ENCODE measurements at regions not wholly inside any gene's neighbourhood (a gene's known extent, or its start where the extent isn't known, plus 50 kb on each side); places are given as distances from the start of the nearest gene placed in this dataset.

GRCh38 chr13:63651394-63651793, 2235.7 kb upstream of the PCDH20 start:
- no peak for TF ChIP-seq CTCF (IDR thresholded peaks at IDR 0.05)
- no peak overlapping the region for H3K27ac Mint-ChIP-seq (ENCODE audit: unreplicated experiment)
- H3K27me3 Mint-ChIP-seq (ENCODE audit: unreplicated experiment), result no peaks in the 10 kb centered on the region
- no peaks in the 10 kb centered on the region for H3K36me3 Mint-ChIP-seq (ENCODE audit: unreplicated experiment)
- H3K4me1 Mint-ChIP-seq (ENCODE audit: unreplicated experiment), result no peaks in the 10 kb centered on the region
- DNase-seq (ENCODE audit: extremely low spot score, unreplicated experiment), result no peak
- H3K9me3 Mint-ChIP-seq (ENCODE audit: unreplicated experiment), result peaks cover 4% of the 10 kb centered on the region
- H3K4me3 Mint-ChIP-seq (ENCODE audit: unreplicated experiment), result no peak overlapping the region

GRCh38 chr13:63643543-63643942, 2227.9 kb upstream of the PCDH20 start:
- peaks cover 4% of the 10 kb centered on the region for H3K9me3 Mint-ChIP-seq (ENCODE audit: unreplicated experiment)
- DNase-seq (ENCODE audit: extremely low spot score, unreplicated experiment), result no peak
- TF ChIP-seq CTCF (IDR thresholded peaks at IDR 0.05), result no peak
- no peak overlapping the region for H3K27ac Mint-ChIP-seq (ENCODE audit: unreplicated experiment)
- no peaks in the 10 kb centered on the region for H3K4me1 Mint-ChIP-seq (ENCODE audit: unreplicated experiment)
- no peaks in the 10 kb centered on the region for H3K36me3 Mint-ChIP-seq (ENCODE audit: unreplicated experiment)
- no peak overlapping the region for H3K4me3 Mint-ChIP-seq (ENCODE audit: unreplicated experiment)
- H3K27me3 Mint-ChIP-seq (ENCODE audit: unreplicated experiment), result no peaks in the 10 kb centered on the region

GRCh38 chr13:63636316-63636993, 2220.8 kb upstream of the PCDH20 start:
- peak; percentile 27 for TF ChIP-seq CTCF (IDR thresholded peaks at IDR 0.05)
- DNase-seq (ENCODE audit: extremely low spot score, unreplicated experiment), result no peak
- Mint-ChIP-seq H3K27me3 (ENCODE audit: unreplicated experiment) (no peaks in the 10 kb centered on the region), H3K9me3 (ENCODE audit: unreplicated experiment) (peaks cover 3% of the 10 kb centered on the region), H3K4me1 (ENCODE audit: unreplicated experiment) (peaks cover 10% of the 10 kb centered on the region), H3K27ac (ENCODE audit: unreplicated experiment) (peak overlapping the region; percentile 29), H3K4me3 (ENCODE audit: unreplicated experiment) (no peak overlapping the region), H3K36me3 (ENCODE audit: unreplicated experiment) (no peaks in the 10 kb centered on the region)

GRCh38 chr13:63632321-63632720, 2216.7 kb upstream of the PCDH20 start:
- no peak for DNase-seq (ENCODE audit: extremely low spot score, unreplicated experiment)
- peaks cover 13% of the 10 kb centered on the region for H3K4me1 Mint-ChIP-seq (ENCODE audit: unreplicated experiment)
- no peak for TF ChIP-seq CTCF (IDR thresholded peaks at IDR 0.05)
- H3K9me3 Mint-ChIP-seq (ENCODE audit: unreplicated experiment), result peaks cover 3% of the 10 kb centered on the region
- no peak overlapping the region for H3K27ac Mint-ChIP-seq (ENCODE audit: unreplicated experiment)
- H3K4me3 Mint-ChIP-seq (ENCODE audit: unreplicated experiment), result no peak overlapping the region
- no peaks in the 10 kb centered on the region for H3K36me3 Mint-ChIP-seq (ENCODE audit: unreplicated experiment)
- H3K27me3 Mint-ChIP-seq (ENCODE audit: unreplicated experiment), result no peaks in the 10 kb centered on the region

- DNase-seq (ENCODE audit: extremely low spot score, unreplicated experiment), result no peak
- peaks cover 7% of the 10 kb centered on the region for H3K9me3 Mint-ChIP-seq (ENCODE audit: unreplicated experiment)
- no peak overlapping the region for H3K27ac Mint-ChIP-seq (ENCODE audit: unreplicated experiment)
- H3K4me1 Mint-ChIP-seq (ENCODE audit: unreplicated experiment), result peaks cover 12% of the 10 kb centered on the region
- no peaks in the 10 kb centered on the region for H3K27me3 Mint-ChIP-seq (ENCODE audit: unreplicated experiment)
- TF ChIP-seq CTCF (IDR thresholded peaks at IDR 0.05), result no peak
- H3K36me3 Mint-ChIP-seq (ENCODE audit: unreplicated experiment), result no peaks in the 10 kb centered on the region
- no peak overlapping the region for H3K4me3 Mint-ChIP-seq (ENCODE audit: unreplicated experiment)
Measured at GRCh38 chr13:63631006-63631405, 2215.4 kb upstream of the PCDH20 start.
